BJ (cell line): ENCODE measurements at regions not wholly inside any gene's neighbourhood (a gene's known extent, or its start where the extent isn't known, plus 50 kb on each side); places are given as distances from the start of the nearest gene placed in this dataset.

Experiments used
- CTCF ChIA-PET: fragments of 350-600 bp; formaldehyde crosslinking; extraction: SDS; loops from one replicate; lab custom pipeline; 2021; ENCODE audit warnings: antibody characterized with exemption, inconsistent platforms; lab: Yijun Ruan, JAX
- POLR2A ChIA-PET: fragments of 300-600 bp; sonication (Branson Sonifier 250); formaldehyde crosslinking; extraction: SDS; loops from one replicate; lab custom pipeline; 2021; ENCODE audit warnings: antibody characterized with exemption; lab: Charles Lee
- DNase-seq: peaks from one replicate; pipeline ENCODE4 v3.0.0-alpha.2; 2011; ENCODE audit warnings: low read depth
- H3K27me3 ChIP-seq: 2 replicates; pipeline ENCODE4 v1.6.0; 2011; ENCODE audit warnings: low read length; ENCODE audit not compliant: control insufficient read depth, insufficient read depth
- H3K36me3 ChIP-seq: 2 replicates; pipeline ENCODE4 v1.5.1; 2011; ENCODE audit warnings: low read length; ENCODE audit not compliant: control insufficient read depth, insufficient read depth
- H3K4me3 ChIP-seq: 2 replicates; pipeline ENCODE4 v1.5.1; 2011; ENCODE audit warnings: low read depth, mild to moderate bottlenecking, control low read depth, low read length
- CTCF ChIP-seq: IDR thresholded peaks from 2 replicates; pipeline ENCODE4 v1.5.1; 2011; ENCODE audit warnings: low read depth, mild to moderate bottlenecking, control low read depth, inconsistent platforms, low read length, moderate library complexity; ENCODE audit not compliant: insufficient read depth

DNA sequence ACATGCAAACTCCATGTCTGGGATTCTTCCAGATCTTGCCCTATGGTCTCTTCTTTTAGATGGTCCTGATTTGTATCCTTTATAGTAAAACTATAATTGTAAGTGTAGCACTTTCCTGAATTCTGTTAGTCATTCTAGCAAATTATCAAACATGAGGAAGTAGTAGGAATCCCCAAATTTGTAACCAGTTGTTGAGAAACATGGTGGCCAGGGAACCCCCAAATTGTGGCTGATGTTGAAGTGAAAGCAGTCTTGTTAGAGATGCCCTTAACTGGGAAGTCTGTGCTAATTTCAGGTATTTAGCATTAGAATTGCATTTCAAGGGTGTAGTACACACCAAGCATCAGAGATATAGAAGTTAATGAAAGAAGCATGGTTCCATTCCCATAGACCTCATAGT is 180.4 kb upstream of the STT3B start:
- TF ChIP-seq CTCF = no peak
- no peak for DNase-seq
- Histone ChIP-seq H3K4me3 (no peak overlapping the region), H3K27me3 (0 out of 2 replicates have a peak, but pooled peaks cover 3% of the 10 kb centered on the region), H3K36me3 (no peaks in the 10 kb centered on the region)
- POLR2A ChIA-PET = no interaction called here
- CTCF ChIA-PET = no interaction called here

DNA sequence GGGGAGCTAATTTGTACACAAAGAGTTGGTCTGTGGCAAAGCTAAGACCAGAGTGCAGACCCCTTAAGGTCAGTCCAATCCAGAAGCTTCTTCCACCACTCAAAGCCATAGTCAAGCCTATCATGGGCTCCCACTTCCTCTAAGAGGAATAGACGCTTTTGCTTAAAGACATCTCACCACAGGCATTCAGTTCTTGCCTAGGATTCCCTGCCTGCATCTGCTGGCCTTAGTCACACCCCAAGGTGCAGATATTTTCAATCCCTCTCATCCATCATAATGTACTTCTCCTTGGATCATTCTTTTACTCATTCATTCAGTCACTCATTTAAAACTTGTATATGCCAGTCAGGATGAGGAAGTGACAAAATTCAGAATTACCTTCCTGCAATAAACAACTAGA is 179.6 kb upstream of the STT3B start:
- H3K27me3 ChIP-seq = 0 out of 2 replicates have a peak, but pooled peaks cover 3% of the 10 kb centered on the region
- TF ChIP-seq CTCF = no peak
- no peak overlapping the region for H3K4me3 ChIP-seq
- ChIA-PET POLR2A (no interaction called here), CTCF (no interaction called here)
- DNase-seq = no peak
- H3K36me3 ChIP-seq = no peaks in the 10 kb centered on the region

DNA sequence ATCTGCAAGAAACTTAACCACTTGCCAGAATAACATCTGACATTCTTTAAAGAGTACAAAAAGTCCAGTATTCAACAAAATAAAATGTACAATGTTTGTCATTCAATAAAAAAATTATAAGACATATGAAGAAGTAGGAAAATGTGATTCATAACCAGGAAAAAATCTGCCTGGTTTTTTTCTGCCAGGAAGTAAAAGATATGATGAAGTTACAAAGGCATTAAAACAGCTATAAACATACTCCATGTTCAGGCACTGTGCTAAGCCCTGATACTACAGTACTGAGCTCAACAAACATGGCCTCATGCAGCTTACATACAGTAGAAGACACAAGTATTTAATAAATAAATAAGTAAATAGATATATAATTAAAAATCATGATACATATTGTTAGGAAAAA is 178.4 kb upstream of the STT3B start:
- Histone ChIP-seq H3K4me3 (no peak overlapping the region), H3K27me3 (0 out of 2 replicates have a peak, but pooled peaks cover 3% of the 10 kb centered on the region), H3K36me3 (no peaks in the 10 kb centered on the region)
- TF ChIP-seq CTCF = no peak
- CTCF ChIA-PET = interaction anchor here (1.5 kb wide), 1 partner anchor 419 kb away, joined by 3 read pairs; no protein-coding TSS in a partner anchor
- DNase-seq = no peak
- POLR2A ChIA-PET = no interaction called here

- CTCF ChIA-PET = interaction anchor here (1.5 kb wide), 1 partner anchor 421 kb away, joined by 3 read pairs; no protein-coding TSS in a partner anchor
- DNase-seq = no peak
- POLR2A ChIA-PET = no interaction called here
- H3K4me3 ChIP-seq = no peak overlapping the region
- TF ChIP-seq CTCF = no peak
- no peaks in the 10 kb centered on the region for H3K36me3 ChIP-seq
- 0 out of 2 replicates have a peak, but pooled peaks cover 1% of the 10 kb centered on the region for H3K27me3 ChIP-seq
These were observed 176.9 kb upstream of the STT3B start for GRCh38 chr3:31355807-31356206.

GRCh38 chr3:31356941-31357340 is 175.8 kb upstream of the STT3B start:
- no peaks in the 10 kb centered on the region for H3K36me3 ChIP-seq
- CTCF ChIA-PET = no interaction called here
- TF ChIP-seq CTCF = no peak
- POLR2A ChIA-PET = no interaction called here
- DNase-seq = no peak
- H3K27me3 ChIP-seq = 0 out of 2 replicates have a peak, but pooled peaks cover 1% of the 10 kb centered on the region
- H3K4me3 ChIP-seq = no peak overlapping the region
